DOHH2 (cell line): ENCODE measurements at regions not wholly inside any gene's neighbourhood (a gene's known extent, or its start where the extent isn't known, plus 50 kb on each side); places are given as distances from the start of the nearest gene placed in this dataset.

ENCODE experiments used
- CTCF ChIP-seq: fragments of 200-600 bp; sonication (generic); IDR thresholded peaks from one replicate; pipeline ENCODE4 v1.5.1; 2014; ENCODE audit warnings: antibody characterized with exemption, mild to moderate bottlenecking, low read depth, low read length; ENCODE audit not compliant: poor library complexity, severe bottlenecking
- EZH2phosphoT487 ChIP-seq: fragments of 200-600 bp; sonication (generic); IDR thresholded peaks from 2 replicates; pipeline ENCODE4 v1.6.1; 2017; ENCODE audit warnings: borderline replicate concordance, mild to moderate bottlenecking, antibody characterized with exemption, low read length, moderate library complexity, mixed read lengths

GRCh38 chr6:152863618-152864326, 113.2 kb downstream of the VIP start:
- TF ChIP-seq CTCF (peak; percentile 76), EZH2phosphoT487 (no peak)
